ENCODE measurements at regions not wholly inside any gene's neighbourhood (a gene's known extent, or its start where the extent isn't known, plus 50 kb on each side); places are given as distances from the start of the nearest gene placed in this dataset.

GRCh38 chr5:108672639-108673038 is 75.1 kb upstream of the FER start:
- H3F3A ChIP-seq (ENCODE audit: control insufficient read depth, insufficient read depth) = no peaks in the 10 kb centered on the region
- no peaks in the 10 kb centered on the region for H3K9me2 ChIP-seq (replicated peaks; ENCODE audit: control insufficient read depth, low read length)
- no peaks in the 10 kb centered on the region for H3K36me3 ChIP-seq (ENCODE audit: control insufficient read depth, low read length)
- H3K27me3 ChIP-seq (ENCODE audit: control insufficient read depth, low read length) = no peaks in the 10 kb centered on the region
- TF ChIP-seq CTCF (IDR thresholded peaks at IDR 0.05; ENCODE audit: low read depth, low read length, poor library complexity, severe bottlenecking) (no peak), EZH2phosphoT487 (IDR thresholded peaks at IDR 0.05; ENCODE audit: borderline replicate concordance, low read length) (no peak)
- no peak overlapping the region for H3K4me2 ChIP-seq (ENCODE audit: low read length)
- H3K9me3 ChIP-seq (ENCODE audit: control insufficient read depth, insufficient read depth, low read length) = no peaks in the 10 kb centered on the region
- H3K4me3 ChIP-seq (ENCODE audit: low read length) = no peak overlapping the region
- no peaks in the 10 kb centered on the region for H3K79me2 ChIP-seq (ENCODE audit: control insufficient read depth, low read length)
- no peaks in the 10 kb centered on the region for H4K20me1 ChIP-seq (ENCODE audit: control insufficient read depth, insufficient read depth, low read depth, low read length)
- no peaks in the 10 kb centered on the region for H3K4me1 ChIP-seq (ENCODE audit: control insufficient read depth, low read length)
- H3K27ac ChIP-seq (ENCODE audit: low read depth, low read length) = no peak overlapping the region

GRCh38 chr5:108670591-108671289 is 77.0 kb upstream of the FER start:
- no peaks in the 10 kb centered on the region for H3K79me2 ChIP-seq (ENCODE audit: control insufficient read depth, low read length)
- TF ChIP-seq EZH2phosphoT487 (IDR thresholded peaks at IDR 0.05; ENCODE audit: borderline replicate concordance, low read length) (no peak), CTCF (IDR thresholded peaks at IDR 0.05; ENCODE audit: low read depth, low read length, poor library complexity, severe bottlenecking) (no peak)
- H3K27me3 ChIP-seq (ENCODE audit: control insufficient read depth, low read length) = no peaks in the 10 kb centered on the region
- no peaks in the 10 kb centered on the region for H4K20me1 ChIP-seq (ENCODE audit: control insufficient read depth, insufficient read depth, low read depth, low read length)
- H3F3A ChIP-seq (ENCODE audit: control insufficient read depth, insufficient read depth) = no peaks in the 10 kb centered on the region
- H3K27ac ChIP-seq (ENCODE audit: low read depth, low read length) = no peak overlapping the region
- H3K4me1 ChIP-seq (ENCODE audit: control insufficient read depth, low read length) = no peaks in the 10 kb centered on the region
- H3K4me3 ChIP-seq (ENCODE audit: low read length) = no peak overlapping the region
- H3K36me3 ChIP-seq (ENCODE audit: control insufficient read depth, low read length) = no peaks in the 10 kb centered on the region
- H3K4me2 ChIP-seq (ENCODE audit: low read length) = no peak overlapping the region
- no peaks in the 10 kb centered on the region for H3K9me2 ChIP-seq (replicated peaks; ENCODE audit: control insufficient read depth, low read length)
- no peaks in the 10 kb centered on the region for H3K9me3 ChIP-seq (ENCODE audit: control insufficient read depth, insufficient read depth, low read length)

- Histone ChIP-seq H3K79me2 (ENCODE audit: control insufficient read depth, low read length) (no peaks in the 10 kb centered on the region), H4K20me1 (ENCODE audit: control insufficient read depth, insufficient read depth, low read depth, low read length) (no peaks in the 10 kb centered on the region), H3K4me3 (ENCODE audit: low read length) (no peak overlapping the region), H3K9me2 (replicated peaks; ENCODE audit: control insufficient read depth, low read length) (no peaks in the 10 kb centered on the region), H3K27me3 (ENCODE audit: control insufficient read depth, low read length) (no peaks in the 10 kb centered on the region), H3K4me2 (ENCODE audit: low read length) (no peak overlapping the region), H3F3A (ENCODE audit: control insufficient read depth, insufficient read depth) (no peaks in the 10 kb centered on the region), H3K9me3 (ENCODE audit: control insufficient read depth, insufficient read depth, low read length) (no peaks in the 10 kb centered on the region), H3K27ac (ENCODE audit: low read depth, low read length) (no peak overlapping the region), H3K4me1 (ENCODE audit: control insufficient read depth, low read length) (no peaks in the 10 kb centered on the region), H3K36me3 (ENCODE audit: control insufficient read depth, low read length) (no peaks in the 10 kb centered on the region)
- TF ChIP-seq EZH2phosphoT487 (IDR thresholded peaks at IDR 0.05; ENCODE audit: borderline replicate concordance, low read length) (no peak), CTCF (IDR thresholded peaks at IDR 0.05; ENCODE audit: low read depth, low read length, poor library complexity, severe bottlenecking) (no peak)
Measured at GRCh38 chr5:108669462-108669861, 78.2 kb upstream of the FER start.

Measured in DOHH2 (cell line).